Testis (tissue), 2 donors: ENCODE measurements at regions not wholly inside any gene's neighbourhood (a gene's known extent, or its start where the extent isn't known, plus 50 kb on each side); places are given as distances from the start of the nearest gene placed in this dataset.

ENCODE experiments used
- DNase-seq: peaks from one replicate; pipeline ENCODE4 v3.0.0-alpha.2; 2019
- H3K27ac ChIP-seq, 2 donors: fragments of 200-600 bp; sonication (generic); one replicate each; pipeline ENCODE4 v1.5.1; 2019
- H3K27me3 ChIP-seq: fragments of 200-600 bp; sonication (generic); one replicate; pipeline ENCODE4 v1.5.1; 2019
- H3K36me3 ChIP-seq: fragments of 200-600 bp; sonication (generic); one replicate; pipeline ENCODE4 v1.5.1; 2017; ENCODE audit warnings: low read depth; ENCODE audit errors: missing control alignments
- H3K4me1 ChIP-seq: fragments of 200-600 bp; sonication (generic); one replicate; pipeline ENCODE4 v1.5.1; 2019
- H3K4me3 ChIP-seq, 2 donors: fragments of 200-600 bp; sonication (generic); one replicate each; pipeline ENCODE4 v1.5.1; 2017 to 2019
- H3K9me3 ChIP-seq: fragments of 200-600 bp; sonication (generic); one replicate; pipeline ENCODE4 v1.5.1; 2017
- POLR2A ChIP-seq: fragments of 450-650 bp; IDR thresholded peaks from one replicate; pipeline ENCODE4 v1.6.1; 2017; ENCODE audit warnings: antibody characterized with exemption, mild to moderate bottlenecking, moderate library complexity
- WGBS, 2 donors: methylation state at CpG; one replicate each; pipeline ENCODE4 v1.1.5; 2018; 5-methylcytosine and 5-hydroxymethylcytosine counted together
- intact Hi-C: fragments of 100-400 bp; cut with DNase I; formaldehyde crosslinking; loops from one replicate; pipeline ENCODE4 v1.15.1; 2023; ENCODE audit warnings: low total_unique reads
- TF ChIP-seq, protein P1 (sequence below), 3 experiments: fragments of 450-650 bp in 2 of 3; fragments of 200-600 bp in 1 of 3; sonication (generic) in 1 of 3; IDR thresholded peaks; one replicate each; pipeline ENCODE4 v1.5.1; 2016 to 2019; ENCODE audit warnings: antibody characterized with exemption in 3 of 3, mild to moderate bottlenecking in 2 of 3, moderate library complexity in 1 of 3

DNA sequence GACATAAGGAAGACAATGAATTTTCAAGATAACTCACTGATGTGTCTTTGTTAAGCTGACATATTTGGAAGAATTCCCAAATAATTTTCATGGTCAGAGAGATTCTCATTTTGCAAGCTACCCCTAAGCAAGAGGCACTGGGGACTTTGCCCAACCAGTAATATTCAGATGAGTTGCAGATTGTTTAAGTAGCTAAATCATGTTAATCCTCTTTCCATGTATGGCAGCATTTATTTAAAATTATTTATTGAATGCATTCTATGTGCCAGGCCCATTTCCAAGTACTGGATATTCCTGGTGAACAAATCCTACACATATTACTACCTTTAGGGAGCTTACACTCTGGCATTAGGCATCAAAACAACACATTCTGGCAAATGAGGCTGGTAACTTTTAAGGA lies 56.5 kb upstream of the BACH1 start:
- H3K27ac ChIP-seq = no peak overlapping the region
- H3K4me1 ChIP-seq = peaks cover 7% of the 10 kb centered on the region
- intact Hi-C loops = no loop called here
- H3K36me3 ChIP-seq = no peaks in the 10 kb centered on the region
- no peaks in the 10 kb centered on the region for H3K9me3 ChIP-seq
- H3K27me3 ChIP-seq = no peaks in the 10 kb centered on the region
- H3K4me3 ChIP-seq = no peak overlapping the region
- no peak for DNase-seq
- TF ChIP-seq POLR2A = no peak
- TF ChIP-seq, protein P1, sequence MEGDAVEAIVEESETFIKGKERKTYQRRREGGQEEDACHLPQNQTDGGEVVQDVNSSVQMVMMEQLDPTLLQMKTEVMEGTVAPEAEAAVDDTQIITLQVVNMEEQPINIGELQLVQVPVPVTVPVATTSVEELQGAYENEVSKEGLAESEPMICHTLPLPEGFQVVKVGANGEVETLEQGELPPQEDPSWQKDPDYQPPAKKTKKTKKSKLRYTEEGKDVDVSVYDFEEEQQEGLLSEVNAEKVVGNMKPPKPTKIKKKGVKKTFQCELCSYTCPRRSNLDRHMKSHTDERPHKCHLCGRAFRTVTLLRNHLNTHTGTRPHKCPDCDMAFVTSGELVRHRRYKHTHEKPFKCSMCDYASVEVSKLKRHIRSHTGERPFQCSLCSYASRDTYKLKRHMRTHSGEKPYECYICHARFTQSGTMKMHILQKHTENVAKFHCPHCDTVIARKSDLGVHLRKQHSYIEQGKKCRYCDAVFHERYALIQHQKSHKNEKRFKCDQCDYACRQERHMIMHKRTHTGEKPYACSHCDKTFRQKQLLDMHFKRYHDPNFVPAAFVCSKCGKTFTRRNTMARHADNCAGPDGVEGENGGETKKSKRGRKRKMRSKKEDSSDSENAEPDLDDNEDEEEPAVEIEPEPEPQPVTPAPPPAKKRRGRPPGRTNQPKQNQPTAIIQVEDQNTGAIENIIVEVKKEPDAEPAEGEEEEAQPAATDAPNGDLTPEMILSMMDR (IDR thresholded peaks at IDR 0.05) = no peak

DNA sequence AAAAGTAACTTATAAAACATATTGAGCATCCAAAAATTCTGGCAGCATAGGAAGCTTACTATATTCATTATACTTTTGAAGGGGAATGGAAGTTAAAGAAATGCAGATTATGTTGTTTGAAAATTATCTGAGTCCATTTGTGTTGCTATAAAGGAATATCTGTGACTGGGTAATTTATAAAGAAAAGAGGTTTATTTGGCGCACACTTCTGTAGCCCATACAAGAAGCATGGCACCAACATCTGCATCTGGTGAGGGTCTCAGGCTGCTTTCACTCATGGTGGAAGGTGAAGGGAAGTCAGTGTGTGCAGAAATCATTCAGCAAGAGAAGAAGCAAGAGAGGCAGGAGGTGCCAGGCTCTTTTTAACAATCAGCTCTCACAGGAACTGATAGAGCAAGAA lies 55.5 kb upstream of the BACH1 start:
- intact Hi-C loops = no loop called here
- Histone ChIP-seq H3K27ac (no peak overlapping the region), H3K4me3 (no peak overlapping the region), H3K36me3 (no peaks in the 10 kb centered on the region), H3K27me3 (no peaks in the 10 kb centered on the region), H3K4me1 (no peaks in the 10 kb centered on the region), H3K9me3 (no peaks in the 10 kb centered on the region)
- TF ChIP-seq, protein P1 (IDR thresholded peaks at IDR 0.05) = no peak
- TF ChIP-seq POLR2A = no peak
- 91 to 95% methylated on average over 1 of the region's 1 CpG for WGBS, 2 donors
- DNase-seq = no peak

DNA sequence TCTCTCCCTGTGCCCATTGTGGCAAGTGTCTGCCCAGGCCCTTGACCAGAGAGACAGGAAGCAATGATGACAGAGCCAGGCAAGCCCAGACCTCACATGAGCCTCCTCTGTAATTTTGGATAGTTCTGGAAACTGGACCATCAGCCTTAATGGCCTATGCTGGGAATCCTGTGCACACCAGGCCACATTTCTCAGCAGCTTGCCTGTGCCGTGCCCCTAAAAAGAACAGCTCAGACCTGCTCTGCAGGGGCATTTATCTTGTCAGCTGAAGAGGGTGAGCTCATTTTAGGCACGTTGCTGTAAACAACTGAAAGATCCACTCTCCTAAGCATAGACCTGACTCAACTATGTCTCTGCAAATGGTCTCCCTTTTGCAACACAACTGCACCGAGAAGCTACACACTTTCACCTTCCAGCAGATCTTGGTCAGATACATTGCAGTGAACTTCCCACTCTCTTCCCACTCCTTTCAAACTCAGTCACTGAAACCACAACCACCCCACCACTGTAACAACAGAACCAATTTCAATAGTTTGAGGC lies 53.5 kb upstream of the BACH1 start:
- 70 to 73% methylated on average over 3 of the region's 3 CpGs for WGBS, 2 donors
- TF ChIP-seq, protein P1 (IDR thresholded peaks at IDR 0.05) = no peak
- no peak for TF ChIP-seq POLR2A
- intact Hi-C loops = no loop called here

DNA sequence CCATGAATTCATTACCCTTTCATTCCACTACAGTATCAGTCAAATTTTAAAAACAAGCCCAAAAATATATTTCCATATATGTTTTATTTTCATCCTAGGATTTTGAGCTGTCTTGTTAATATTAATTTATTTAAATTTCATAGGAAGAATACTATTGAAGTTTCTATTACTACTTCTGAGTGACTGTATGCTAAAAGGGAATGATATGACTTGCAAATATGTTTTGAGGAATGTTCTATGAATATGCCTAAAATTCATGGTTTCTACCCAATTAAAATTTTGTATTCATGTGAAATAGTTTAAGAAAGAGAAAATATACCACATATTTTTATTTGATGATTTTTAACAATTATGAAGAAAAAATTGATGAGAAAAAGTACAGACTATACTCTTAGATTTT lies 52.9 kb upstream of the BACH1 start:
- DNase-seq = no peak

More for the DNA sequence above, 53.5 kb upstream of the BACH1 start:
- Histone ChIP-seq H3K36me3 (no peaks in the 10 kb centered on the region), H3K9me3 (no peaks in the 10 kb centered on the region), H3K27ac (no peak overlapping the region), H3K4me1 (no peaks in the 10 kb centered on the region), H3K27me3 (no peaks in the 10 kb centered on the region), H3K4me3 (no peak overlapping the region)
- DNase-seq = no peak

DNA sequence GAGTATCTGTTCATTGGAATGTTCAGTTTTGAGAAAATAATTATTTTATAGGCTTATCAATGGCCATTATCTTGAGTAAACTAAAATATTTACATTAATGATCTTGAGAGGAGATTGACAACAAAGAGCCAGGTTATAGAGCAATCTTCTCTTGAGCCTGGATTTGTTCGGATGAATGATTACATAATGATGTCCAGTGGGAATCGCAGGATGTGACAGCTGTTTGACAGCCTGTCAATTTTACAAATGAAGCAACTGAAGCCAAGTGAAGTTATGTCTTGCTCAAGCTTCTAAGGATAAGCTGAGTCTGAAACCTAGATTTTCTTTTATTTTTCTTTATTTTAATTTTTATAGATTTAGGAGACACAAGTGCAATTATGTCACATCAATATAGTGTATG lies 52.1 kb upstream of the BACH1 start:
- 90 to 95% methylated on average over 2 of the region's 2 CpGs for WGBS, 2 donors
- intact Hi-C loops = no loop called here
- no peaks in the 10 kb centered on the region for H3K4me1 ChIP-seq
- no peaks in the 10 kb centered on the region for H3K27me3 ChIP-seq
- H3K27ac ChIP-seq = no peak overlapping the region
- no peaks in the 10 kb centered on the region for H3K36me3 ChIP-seq
- no peaks in the 10 kb centered on the region for H3K9me3 ChIP-seq
- no peak overlapping the region for H3K4me3 ChIP-seq
- no peak for DNase-seq
- TF ChIP-seq, protein P1 (IDR thresholded peaks at IDR 0.05) = no peak
- no peak for TF ChIP-seq POLR2A

More for the DNA sequence above, 52.9 kb upstream of the BACH1 start:
- Histone ChIP-seq H3K4me3 (no peak overlapping the region), H3K9me3 (no peaks in the 10 kb centered on the region), H3K4me1 (no peaks in the 10 kb centered on the region), H3K27me3 (no peaks in the 10 kb centered on the region), H3K27ac (no peak overlapping the region), H3K36me3 (no peaks in the 10 kb centered on the region)
- intact Hi-C loops = no loop called here
- TF ChIP-seq, protein P1 (IDR thresholded peaks at IDR 0.05) = no peak
- no peak for TF ChIP-seq POLR2A
